GM21619 (cell line): ENCODE measurements at regions not wholly inside any gene's neighbourhood (a gene's known extent, or its start where the extent isn't known, plus 50 kb on each side); places are given as distances from the start of the nearest gene placed in this dataset.

ENCODE experiments used
- ATAC-seq: cut with Tn5 transposase; IDR thresholded peaks from one replicate; pipeline ENCODE4 v1.9.1; 2021; ENCODE audit not compliant: unreplicated experiment

GRCh38 chr13:108525827-108526226, 103.6 kb upstream of the MYO16 start:
- ATAC-seq = no peak

- ATAC-seq = no peak
Observed at GRCh38 chr13:108526286-108526685, 103.1 kb upstream of the MYO16 start.

- no peak for ATAC-seq
Observed at GRCh38 chr13:108527844-108528243, 101.6 kb upstream of the MYO16 start.

- no peak for ATAC-seq
Observed at GRCh38 chr13:108528303-108528702, 101.1 kb upstream of the MYO16 start.

GRCh38 chr13:108533842-108534241, 95.6 kb upstream of the MYO16 start:
- no peak for ATAC-seq

GRCh38 chr13:108534728-108535127, 94.7 kb upstream of the MYO16 start:
- no peak for ATAC-seq

GRCh38 chr13:108549934-108550333, 79.5 kb upstream of the MYO16 start:
- ATAC-seq = no peak

GRCh38 chr13:108551674-108552073, 77.7 kb upstream of the MYO16 start:
- ATAC-seq = no peak

- no peak for ATAC-seq
Observed at GRCh38 chr13:108558489-108558888, 70.9 kb upstream of the MYO16 start.

GRCh38 chr13:108560093-108560492, 69.3 kb upstream of the MYO16 start:
- ATAC-seq = no peak

GRCh38 chr13:108561149-108561548, 68.3 kb upstream of the MYO16 start:
- no peak for ATAC-seq

GRCh38 chr13:108566413-108567170, 62.8 kb upstream of the MYO16 start:
- no peak for ATAC-seq

- no peak for ATAC-seq
Observed at GRCh38 chr13:108572782-108573211, 56.6 kb upstream of the MYO16 start.

GRCh38 chr13:108573455-108573854, 56.0 kb upstream of the MYO16 start:
- no peak for ATAC-seq

GRCh38 chr13:108574856-108575255, 54.6 kb upstream of the MYO16 start:
- no peak for ATAC-seq

GRCh38 chr13:108575430-108575829, 54.0 kb upstream of the MYO16 start:
- ATAC-seq = no peak
